KMS-11 (cell line): ENCODE measurements at regions not wholly inside any gene's neighbourhood (a gene's known extent, or its start where the extent isn't known, plus 50 kb on each side); places are given as distances from the start of the nearest gene placed in this dataset.

Experiments
- H2AFZ ChIP-seq: fragments of 200-600 bp; sonication (generic); 2 replicates; pipeline ENCODE4 v1.6.1; 2016; ENCODE audit warnings: antibody characterized with exemption, mixed run types, low read depth
- H3K27ac ChIP-seq: fragments of 200-600 bp; sonication (generic); 2 replicates; pipeline ENCODE4 v1.6.1; 2016; ENCODE audit warnings: mild to moderate bottlenecking, mixed run types
- H3K27me3 ChIP-seq: fragments of 200-600 bp; sonication (generic); 2 replicates; pipeline ENCODE4 v1.6.1; 2017; ENCODE audit warnings: mild to moderate bottlenecking, low read depth, mixed run types, moderate library complexity; ENCODE audit not compliant: insufficient read depth
- H3K36me3 ChIP-seq: fragments of 200-600 bp; sonication (generic); 2 replicates; pipeline ENCODE4 v1.6.1; 2017; ENCODE audit warnings: mild to moderate bottlenecking, mixed run types; ENCODE audit not compliant: insufficient read depth
- H3K4me1 ChIP-seq: fragments of 200-600 bp; sonication (generic); 2 replicates; pipeline ENCODE4 v1.6.1; 2016; ENCODE audit warnings: mild to moderate bottlenecking, low read depth, mixed run types; ENCODE audit not compliant: poor library complexity, severe bottlenecking
- H3K4me2 ChIP-seq: fragments of 200-600 bp; sonication (generic); 2 replicates; pipeline ENCODE4 v1.7.0; 2016; ENCODE audit warnings: mild to moderate bottlenecking, mixed run types
- H3K4me3 ChIP-seq: fragments of 200-600 bp; sonication (generic); IDR thresholded peaks from 2 replicates; pipeline ENCODE4 v1.6.1; 2017; ENCODE audit warnings: low read depth, low read length, mixed read lengths; ENCODE audit not compliant: insufficient read depth
- H3K79me2 ChIP-seq: fragments of 200-600 bp; sonication (generic); 2 replicates; pipeline ENCODE4 v1.6.1; 2016; ENCODE audit warnings: low read depth, mixed run types; ENCODE audit not compliant: insufficient read depth
- H3K9ac ChIP-seq: fragments of 200-600 bp; sonication (generic); 2 replicates; pipeline ENCODE4 v1.6.1; 2016; ENCODE audit warnings: mild to moderate bottlenecking, mixed run types
- H4K20me1 ChIP-seq: fragments of 200-600 bp; sonication (generic); 2 replicates; pipeline ENCODE4 v1.6.1; 2016; ENCODE audit warnings: mild to moderate bottlenecking, mixed run types; ENCODE audit not compliant: insufficient read depth
- CTCF ChIP-seq: fragments of 200-600 bp; sonication (generic); conservative IDR thresholded peaks from 2 replicates; pipeline ENCODE4 v1.6.1; 2017; ENCODE audit warnings: low read depth, mild to moderate bottlenecking, antibody characterized with exemption, low read length, moderate library complexity, mixed read lengths

DNA sequence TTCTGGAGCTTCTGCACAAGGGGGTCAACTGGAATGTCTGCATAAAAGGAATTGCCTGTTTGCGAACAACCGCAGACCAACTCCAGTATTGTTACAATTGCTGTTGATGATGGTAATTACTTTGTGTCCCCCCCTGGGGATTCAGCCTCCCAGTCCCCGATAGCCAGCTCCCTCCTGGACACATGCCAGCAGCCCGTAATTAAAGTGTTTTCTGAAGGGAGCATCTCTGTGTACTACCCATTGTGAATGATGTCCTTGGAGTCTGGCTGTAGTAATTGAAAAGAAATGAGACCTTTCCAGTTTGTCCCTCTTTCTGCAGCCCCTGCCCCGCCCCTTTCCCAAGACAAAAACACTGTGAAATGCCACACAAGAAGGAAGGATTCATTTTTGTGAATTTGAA, 377.1 kb upstream of the LCORL start:
- Histone ChIP-seq H3K36me3 (no peaks in the 10 kb centered on the region), H3K79me2 (no peaks in the 10 kb centered on the region), H3K4me2 (no peak overlapping the region), H3K27ac (no peak overlapping the region), H4K20me1 (no peaks in the 10 kb centered on the region), H3K4me3 (no peak overlapping the region), H3K4me1 (no peaks in the 10 kb centered on the region), H3K27me3 (no peaks in the 10 kb centered on the region), H2AFZ (no peak overlapping the region), H3K9ac (no peak overlapping the region)
- TF ChIP-seq CTCF = no peak

DNA sequence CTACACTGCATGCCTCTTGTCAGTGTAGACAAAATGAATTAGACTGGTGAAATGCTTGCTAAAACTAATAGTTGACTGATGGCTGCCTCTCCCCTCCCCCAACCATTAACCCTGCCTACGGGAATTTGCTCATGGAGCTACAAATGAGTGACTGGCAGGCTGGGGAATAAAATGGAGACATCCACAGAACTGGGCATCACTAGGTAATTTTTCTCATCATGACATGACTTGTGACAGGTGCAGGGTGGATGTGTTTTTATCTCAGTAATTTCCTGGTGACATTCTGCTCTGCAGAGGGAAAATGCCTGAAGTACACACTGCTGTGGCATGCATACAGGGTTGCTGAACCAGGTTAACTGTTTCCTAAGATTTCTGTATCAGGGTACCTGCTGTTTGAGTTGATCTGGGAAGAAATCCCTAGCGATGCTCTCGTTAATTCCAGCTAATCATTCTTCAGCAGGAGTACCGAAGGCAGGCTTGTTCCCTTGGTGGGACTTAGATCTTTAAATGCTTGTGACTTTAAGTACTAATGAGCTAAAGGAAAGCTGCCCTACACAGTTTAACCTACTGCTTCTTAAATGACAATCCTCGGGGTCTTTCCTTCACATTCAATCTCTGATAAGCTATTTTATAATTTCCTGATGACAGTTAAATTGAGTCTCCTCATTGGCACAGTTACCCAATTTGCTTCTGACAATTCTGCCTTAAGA, 376.3 kb upstream of the LCORL start:
- H3K79me2 ChIP-seq = no peaks in the 10 kb centered on the region
- H3K4me2 ChIP-seq = no peak overlapping the region
- no peak overlapping the region for H3K4me3 ChIP-seq
- H3K27ac ChIP-seq = no peak overlapping the region
- no peaks in the 10 kb centered on the region for H4K20me1 ChIP-seq
- H3K36me3 ChIP-seq = no peaks in the 10 kb centered on the region
- H2AFZ ChIP-seq = no peak overlapping the region
- no peaks in the 10 kb centered on the region for H3K4me1 ChIP-seq
- no peak for TF ChIP-seq CTCF
- H3K9ac ChIP-seq = no peak overlapping the region
- no peaks in the 10 kb centered on the region for H3K27me3 ChIP-seq

- Histone ChIP-seq H3K79me2 (no peaks in the 10 kb centered on the region), H3K9ac (no peak overlapping the region), H2AFZ (no peak overlapping the region), H3K27ac (no peak overlapping the region), H3K4me3 (no peak overlapping the region), H4K20me1 (no peaks in the 10 kb centered on the region), H3K36me3 (no peaks in the 10 kb centered on the region), H3K4me2 (no peak overlapping the region), H3K4me1 (no peaks in the 10 kb centered on the region), H3K27me3 (no peaks in the 10 kb centered on the region)
- no peak for TF ChIP-seq CTCF
Measured at GRCh38 chr4:18394656-18395055, 373.1 kb upstream of the LCORL start.

GRCh38 chr4:18391354-18391728, 369.8 kb upstream of the LCORL start:
- TF ChIP-seq CTCF = no peak
- no peak overlapping the region for H3K9ac ChIP-seq
- no peaks in the 10 kb centered on the region for H3K4me1 ChIP-seq
- H3K27me3 ChIP-seq = no peaks in the 10 kb centered on the region
- H3K36me3 ChIP-seq = no peaks in the 10 kb centered on the region
- no peak overlapping the region for H3K4me3 ChIP-seq
- H4K20me1 ChIP-seq = no peaks in the 10 kb centered on the region
- H3K79me2 ChIP-seq = no peaks in the 10 kb centered on the region
- H2AFZ ChIP-seq = no peak overlapping the region
- H3K27ac ChIP-seq = no peak overlapping the region
- no peak overlapping the region for H3K4me2 ChIP-seq
